ENCODE measurements at regions not wholly inside any gene's neighbourhood (a gene's known extent, or its start where the extent isn't known, plus 50 kb on each side); places are given as distances from the start of the nearest gene placed in this dataset.

DNA sequence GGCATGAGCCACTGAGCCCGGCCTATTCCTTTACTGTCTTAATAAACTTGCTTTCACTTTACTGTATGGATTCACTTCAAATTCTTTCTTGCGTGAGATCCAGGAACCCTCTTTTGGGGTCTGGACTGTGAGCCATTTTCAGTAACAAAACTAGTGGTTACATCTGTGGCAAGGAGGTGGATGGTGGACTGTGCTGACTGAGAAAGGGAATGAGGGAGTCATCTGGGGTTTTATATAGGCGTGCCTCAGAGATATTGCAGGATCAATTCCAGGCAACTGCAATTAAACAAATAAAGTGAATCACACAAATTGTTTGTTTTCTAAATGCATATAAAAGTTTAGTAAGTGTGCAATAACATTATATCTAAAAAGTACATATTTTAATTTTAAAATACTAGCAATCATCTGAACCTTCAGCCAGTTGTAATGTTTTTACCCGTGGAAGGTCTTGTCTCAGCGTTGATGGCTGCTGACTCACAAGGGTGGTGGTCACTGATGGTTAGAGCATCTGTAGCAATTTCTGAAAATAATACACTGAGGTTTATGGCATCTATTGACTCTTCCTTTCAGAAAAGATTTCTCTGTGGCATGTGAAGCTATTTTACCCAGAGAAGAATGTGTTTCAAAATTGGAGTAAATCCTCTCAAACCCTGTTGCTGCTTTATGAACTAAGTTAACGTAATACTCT is 111.4 kb upstream of the FKBP1C start:
- TF ChIP-seq, protein P1, sequence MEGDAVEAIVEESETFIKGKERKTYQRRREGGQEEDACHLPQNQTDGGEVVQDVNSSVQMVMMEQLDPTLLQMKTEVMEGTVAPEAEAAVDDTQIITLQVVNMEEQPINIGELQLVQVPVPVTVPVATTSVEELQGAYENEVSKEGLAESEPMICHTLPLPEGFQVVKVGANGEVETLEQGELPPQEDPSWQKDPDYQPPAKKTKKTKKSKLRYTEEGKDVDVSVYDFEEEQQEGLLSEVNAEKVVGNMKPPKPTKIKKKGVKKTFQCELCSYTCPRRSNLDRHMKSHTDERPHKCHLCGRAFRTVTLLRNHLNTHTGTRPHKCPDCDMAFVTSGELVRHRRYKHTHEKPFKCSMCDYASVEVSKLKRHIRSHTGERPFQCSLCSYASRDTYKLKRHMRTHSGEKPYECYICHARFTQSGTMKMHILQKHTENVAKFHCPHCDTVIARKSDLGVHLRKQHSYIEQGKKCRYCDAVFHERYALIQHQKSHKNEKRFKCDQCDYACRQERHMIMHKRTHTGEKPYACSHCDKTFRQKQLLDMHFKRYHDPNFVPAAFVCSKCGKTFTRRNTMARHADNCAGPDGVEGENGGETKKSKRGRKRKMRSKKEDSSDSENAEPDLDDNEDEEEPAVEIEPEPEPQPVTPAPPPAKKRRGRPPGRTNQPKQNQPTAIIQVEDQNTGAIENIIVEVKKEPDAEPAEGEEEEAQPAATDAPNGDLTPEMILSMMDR (IDR thresholded peaks at IDR 0.05; ENCODE audit: low read length): no peak
- no peak for TF ChIP-seq EZH2 (IDR thresholded peaks at IDR 0.05; ENCODE audit: borderline replicate concordance, low read length)
